Caco-2 (cell line): ENCODE measurements at regions not wholly inside any gene's neighbourhood (a gene's known extent, or its start where the extent isn't known, plus 50 kb on each side); places are given as distances from the start of the nearest gene placed in this dataset.

Experiments
- BruUV-seq: library from RNA; stranded (reverse); fragments of 400-500 nt; replicated peaks from 2 replicates; lab custom pipeline; 2021; lab: Mats Ljungman, UMichigan
- CTCF ChIA-PET: fragments of 300-600 bp; sonication (Branson Sonifier 250); formaldehyde crosslinking; loops from one replicate; lab custom pipeline; 2022; ENCODE audit warnings: antibody characterized with exemption; lab: Charles Lee
- POLR2A ChIA-PET: fragments of 300-600 bp; sonication (Branson Sonifier 250); formaldehyde crosslinking; loops from one replicate; lab custom pipeline; 2022; ENCODE audit warnings: antibody characterized with exemption; lab: Charles Lee
- DNase-seq, 2 experiments: peaks; one replicate each; pipeline versions ENCODE4 v3.0.0 to v3.0.0-alpha.2; 2020 to 2022
- H3K27me3 ChIP-seq: replicated peaks from 2 replicates; pipeline ENCODE4 v1.6.0; 2011; ENCODE audit warnings: low read length; ENCODE audit not compliant: control insufficient read depth, insufficient read depth
- H3K36me3 ChIP-seq: 2 replicates; pipeline ENCODE4 v1.5.1; 2011; ENCODE audit warnings: low read length; ENCODE audit not compliant: control insufficient read depth, insufficient read depth
- H3K4me1 ChIP-seq: fragments of 250-450 bp; sonication (Bioruptor Pico); 2 replicates; pipeline ENCODE4 v1.5.1; 2020; ENCODE audit warnings: mild to moderate bottlenecking
- H3K4me3 ChIP-seq: 2 replicates; pipeline ENCODE4 v1.5.1; 2011; ENCODE audit warnings: low read depth, mild to moderate bottlenecking, control low read depth, low read length
- H3K9me3 ChIP-seq: fragments of 250-450 bp; sonication (Bioruptor Pico); 2 replicates; pipeline ENCODE4 v1.5.1; 2020; ENCODE audit warnings: mild to moderate bottlenecking, moderate library complexity
- H3K27ac Mint-ChIP-seq: one replicate; pipeline ENCODE4 v1.8.0; 2022; ENCODE audit warnings: mixed read lengths; ENCODE audit not compliant: unreplicated experiment
- H3K27me3 Mint-ChIP-seq: one replicate; pipeline ENCODE4 v1.8.0; 2022; ENCODE audit warnings: mixed read lengths; ENCODE audit not compliant: insufficient read depth, unreplicated experiment
- H3K36me3 Mint-ChIP-seq: one replicate; pipeline ENCODE4 v1.8.0; 2022; ENCODE audit warnings: mild to moderate bottlenecking, mixed read lengths; ENCODE audit not compliant: insufficient read depth, unreplicated experiment
- H3K4me1 Mint-ChIP-seq: one replicate; pipeline ENCODE4 v1.8.0; 2022; ENCODE audit warnings: low read depth, mixed read lengths; ENCODE audit not compliant: unreplicated experiment
- H3K4me3 Mint-ChIP-seq: one replicate; pipeline ENCODE4 v1.8.0; 2022; ENCODE audit warnings: mild to moderate bottlenecking, moderate library complexity, mixed read lengths; ENCODE audit not compliant: unreplicated experiment
- H3K9me3 Mint-ChIP-seq: one replicate; pipeline ENCODE4 v1.8.0; 2022; ENCODE audit warnings: mixed read lengths; ENCODE audit not compliant: unreplicated experiment
- intact Hi-C: fragments of 100-400 bp; cut with micrococcal nuclease; formaldehyde crosslinking; loops from one replicate; pipeline ENCODE4 v1.10.0; 2022; ENCODE audit not compliant: unreplicated experiment
- TF ChIP-seq, protein P1 (sequence below), 2 experiments: fragments of 200-600 bp in 1 of 2; IDR thresholded peaks; 1 replicate in 1 of 2; 2 replicates in 1 of 2; pipeline versions ENCODE4 v1.5.1 to v1.8.0; 2011 to 2022; ENCODE audit warnings: antibody characterized with exemption in 1 of 2, control low read depth in 1 of 2, inconsistent platforms in 1 of 2, low read depth in 1 of 2, low read length in 1 of 2, mild to moderate bottlenecking in 1 of 2, moderate library complexity in 1 of 2; ENCODE audit not compliant: insufficient read depth in 1 of 2, severe bottlenecking in 1 of 2, unreplicated experiment in 1 of 2

DNA sequence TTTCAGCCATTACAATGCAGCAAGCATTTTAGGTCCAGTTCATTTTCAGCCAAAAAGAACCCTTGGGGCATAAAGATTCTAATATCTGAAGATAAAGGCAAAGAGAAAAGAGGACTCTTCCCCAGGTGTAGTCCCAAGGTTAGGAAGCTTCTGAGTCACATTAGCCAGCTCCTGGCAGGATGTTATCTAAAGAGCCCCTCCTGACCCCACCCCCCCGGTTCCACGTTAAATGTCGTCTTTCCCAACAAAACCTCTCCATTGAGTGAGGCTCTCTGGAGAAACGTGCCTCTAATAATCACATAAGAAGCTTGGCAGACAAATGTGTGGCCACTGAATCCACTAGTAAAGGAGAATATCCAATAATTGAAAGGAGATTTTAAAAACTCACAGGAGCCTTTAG is 267.7 kb downstream of the GALC start:
- Mint-ChIP-seq H3K27me3 (peaks cover 15% of the 10 kb centered on the region), H3K4me3 (no peak overlapping the region), H3K36me3 (no peaks in the 10 kb centered on the region), H3K27ac (no peak overlapping the region), H3K4me1 (no peaks in the 10 kb centered on the region), H3K9me3 (no peaks in the 10 kb centered on the region)
- TF ChIP-seq, protein P1, sequence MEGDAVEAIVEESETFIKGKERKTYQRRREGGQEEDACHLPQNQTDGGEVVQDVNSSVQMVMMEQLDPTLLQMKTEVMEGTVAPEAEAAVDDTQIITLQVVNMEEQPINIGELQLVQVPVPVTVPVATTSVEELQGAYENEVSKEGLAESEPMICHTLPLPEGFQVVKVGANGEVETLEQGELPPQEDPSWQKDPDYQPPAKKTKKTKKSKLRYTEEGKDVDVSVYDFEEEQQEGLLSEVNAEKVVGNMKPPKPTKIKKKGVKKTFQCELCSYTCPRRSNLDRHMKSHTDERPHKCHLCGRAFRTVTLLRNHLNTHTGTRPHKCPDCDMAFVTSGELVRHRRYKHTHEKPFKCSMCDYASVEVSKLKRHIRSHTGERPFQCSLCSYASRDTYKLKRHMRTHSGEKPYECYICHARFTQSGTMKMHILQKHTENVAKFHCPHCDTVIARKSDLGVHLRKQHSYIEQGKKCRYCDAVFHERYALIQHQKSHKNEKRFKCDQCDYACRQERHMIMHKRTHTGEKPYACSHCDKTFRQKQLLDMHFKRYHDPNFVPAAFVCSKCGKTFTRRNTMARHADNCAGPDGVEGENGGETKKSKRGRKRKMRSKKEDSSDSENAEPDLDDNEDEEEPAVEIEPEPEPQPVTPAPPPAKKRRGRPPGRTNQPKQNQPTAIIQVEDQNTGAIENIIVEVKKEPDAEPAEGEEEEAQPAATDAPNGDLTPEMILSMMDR (IDR thresholded peaks at IDR 0.05; ENCODE audit: insufficient read depth in 1 of 2, low read depth in 1 of 2, low read length in 1 of 2, severe bottlenecking in 1 of 2, unreplicated experiment in 1 of 2) = no peak
- no peak for DNase-seq
- ChIA-PET POLR2A (no interaction called here), CTCF (no interaction called here)
- Histone ChIP-seq H3K4me1 (no peaks in the 10 kb centered on the region), H3K9me3 (no peaks in the 10 kb centered on the region), H3K27me3 (no peaks in the 10 kb centered on the region), H3K36me3 (no peaks in the 10 kb centered on the region), H3K4me3 (no peak overlapping the region)
- no TSS peak for BruUV-seq
- intact Hi-C loops = no loop called here

DNA sequence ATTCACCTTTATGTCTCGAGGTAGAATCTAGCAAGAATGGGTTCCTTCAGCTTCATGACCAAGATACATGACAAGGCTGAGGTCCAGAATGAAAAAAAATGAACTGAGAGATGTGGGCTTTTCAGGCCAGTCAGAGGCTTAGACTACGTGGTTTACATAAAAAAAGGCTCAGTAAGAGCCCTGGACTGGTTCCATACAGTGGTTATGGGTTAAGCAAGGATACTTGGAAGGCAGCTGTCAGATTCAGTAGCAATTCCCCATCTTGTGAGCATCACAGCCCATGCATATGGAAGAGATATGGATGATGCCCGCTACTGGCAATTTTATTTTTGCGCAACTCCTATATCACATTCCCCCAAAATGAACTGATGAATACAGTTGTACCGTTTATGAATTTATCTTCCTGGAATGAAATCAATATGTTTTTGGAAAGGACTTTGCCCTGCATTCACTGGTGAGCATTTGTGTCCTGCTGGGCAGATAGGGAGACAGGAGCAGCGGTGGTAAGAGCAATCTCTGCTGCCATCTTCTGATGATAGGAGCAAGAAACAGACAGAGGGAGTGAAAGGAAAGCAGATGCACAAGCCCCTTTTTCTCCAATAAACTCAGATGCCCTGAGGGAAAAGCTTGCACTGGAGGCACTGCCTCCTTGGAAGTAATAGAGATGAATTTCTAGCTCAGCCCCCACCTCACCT is 280.4 kb downstream of the GALC start:
- H3K4me1 Mint-ChIP-seq = no peaks in the 10 kb centered on the region
- Histone ChIP-seq H3K4me3 (no peak overlapping the region), H3K27me3 (no peaks in the 10 kb centered on the region), H3K9me3 (no peaks in the 10 kb centered on the region), H3K36me3 (no peaks in the 10 kb centered on the region), H3K4me1 (no peaks in the 10 kb centered on the region)
- no peaks in the 10 kb centered on the region for H3K9me3 Mint-ChIP-seq
- intact Hi-C loops = no loop called here
- ChIA-PET CTCF (interaction anchor here (0.6 kb wide), 1 partner anchor 1090 kb away, joined by 3 read pairs; no protein-coding TSS in a partner anchor), POLR2A (no interaction called here)
- no TSS peak for BruUV-seq
- no peak for DNase-seq
- no peaks in the 10 kb centered on the region for H3K36me3 Mint-ChIP-seq
- H3K27me3 Mint-ChIP-seq = peaks cover 6% of the 10 kb centered on the region
- H3K4me3 Mint-ChIP-seq = no peak overlapping the region
- TF ChIP-seq, protein P1 (IDR thresholded peaks at IDR 0.05; ENCODE audit: insufficient read depth in 1 of 2, low read depth in 1 of 2, low read length in 1 of 2, severe bottlenecking in 1 of 2, unreplicated experiment in 1 of 2) = no peak
- no peak overlapping the region for H3K27ac Mint-ChIP-seq

DNA sequence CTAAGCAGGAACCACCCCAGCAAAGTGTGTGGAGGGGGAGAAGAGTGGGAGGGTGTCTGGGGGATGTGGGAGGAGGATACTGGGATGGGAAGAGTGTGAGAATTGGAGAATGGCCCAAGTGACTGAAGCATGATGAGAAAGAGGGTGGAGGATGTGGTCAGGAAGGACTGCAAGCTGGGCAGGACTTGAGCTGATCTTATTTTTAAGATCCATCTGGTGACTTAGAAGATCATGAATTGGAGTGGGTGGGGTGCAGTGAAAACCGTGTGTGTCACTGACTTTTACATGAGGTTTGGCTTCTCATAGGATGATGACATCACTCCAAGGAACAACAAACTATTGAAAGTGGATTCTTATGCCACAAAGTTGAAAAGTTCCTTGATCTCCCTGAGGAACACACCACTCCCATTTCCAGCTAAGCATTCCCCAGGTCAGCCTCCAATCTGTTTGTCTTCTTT is 287.5 kb downstream of the GALC start:
- TF ChIP-seq, protein P1 (IDR thresholded peaks at IDR 0.05; ENCODE audit: insufficient read depth in 1 of 2, low read depth in 1 of 2, low read length in 1 of 2, severe bottlenecking in 1 of 2, unreplicated experiment in 1 of 2) = no peak
- Mint-ChIP-seq H3K36me3 (no peaks in the 10 kb centered on the region), H3K27me3 (peaks cover 17% of the 10 kb centered on the region), H3K27ac (no peak overlapping the region), H3K9me3 (no peaks in the 10 kb centered on the region), H3K4me3 (no peak overlapping the region), H3K4me1 (no peaks in the 10 kb centered on the region)
- CTCF ChIA-PET = no interaction called here
- H3K9me3 ChIP-seq = no peaks in the 10 kb centered on the region
- H3K36me3 ChIP-seq = no peaks in the 10 kb centered on the region
- POLR2A ChIA-PET = no interaction called here
- BruUV-seq = no TSS peak
- H3K27me3 ChIP-seq = no peaks in the 10 kb centered on the region
- intact Hi-C loops = no loop called here
- H3K4me1 ChIP-seq = no peaks in the 10 kb centered on the region
- H3K4me3 ChIP-seq = no peak overlapping the region
- DNase-seq = no peak
